GM19468 (cell line): ENCODE measurements at regions not wholly inside any gene's neighbourhood (a gene's known extent, or its start where the extent isn't known, plus 50 kb on each side); places are given as distances from the start of the nearest gene placed in this dataset.

Experiments
- ATAC-seq: cut with Tn5 transposase; IDR thresholded peaks from one replicate; pipeline ENCODE4 v1.9.1; 2021; ENCODE audit warnings: mild to moderate bottlenecking, moderate library complexity, moderate number of reproducible peaks; ENCODE audit not compliant: unreplicated experiment; ENCODE audit errors: extremely low read depth

DNA sequence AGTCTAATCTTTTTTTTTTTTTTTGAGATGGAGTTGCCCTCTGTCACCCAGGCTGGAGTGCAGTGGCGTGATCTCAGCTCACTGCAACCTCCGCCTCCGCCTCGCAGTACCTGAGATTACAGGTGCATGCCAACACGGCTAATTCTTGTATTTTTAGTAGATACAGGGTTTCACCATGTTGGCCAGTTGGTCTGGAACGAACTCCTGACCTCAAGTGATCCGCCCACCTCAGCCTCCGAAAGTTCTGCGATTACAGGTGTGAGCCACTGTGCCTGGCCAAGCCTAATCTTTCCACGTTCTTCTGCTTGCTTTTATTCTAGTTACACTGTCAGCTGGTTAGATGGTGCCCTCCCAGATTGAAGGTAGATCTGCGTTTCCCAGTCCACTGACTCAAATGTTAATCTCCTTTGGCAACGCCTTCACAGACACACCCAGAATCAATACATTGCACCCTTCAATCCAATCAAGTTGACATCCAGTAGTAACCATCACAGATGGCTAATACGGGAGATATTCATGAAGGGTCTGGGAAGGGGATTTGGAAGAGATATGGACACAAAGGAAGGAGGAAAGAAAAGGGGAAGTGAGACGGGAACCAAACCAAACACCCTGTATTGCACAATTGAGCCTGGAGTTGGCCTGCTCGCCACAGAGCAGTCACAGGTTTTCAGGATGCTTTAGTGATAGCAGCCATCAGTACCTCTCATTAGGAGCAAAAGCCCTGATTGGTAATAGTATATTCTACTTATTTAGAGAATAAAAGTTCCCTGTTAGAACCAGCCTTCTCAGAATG lies 229.8 kb downstream of the PIK3C3 start:
- no peak for ATAC-seq

DNA sequence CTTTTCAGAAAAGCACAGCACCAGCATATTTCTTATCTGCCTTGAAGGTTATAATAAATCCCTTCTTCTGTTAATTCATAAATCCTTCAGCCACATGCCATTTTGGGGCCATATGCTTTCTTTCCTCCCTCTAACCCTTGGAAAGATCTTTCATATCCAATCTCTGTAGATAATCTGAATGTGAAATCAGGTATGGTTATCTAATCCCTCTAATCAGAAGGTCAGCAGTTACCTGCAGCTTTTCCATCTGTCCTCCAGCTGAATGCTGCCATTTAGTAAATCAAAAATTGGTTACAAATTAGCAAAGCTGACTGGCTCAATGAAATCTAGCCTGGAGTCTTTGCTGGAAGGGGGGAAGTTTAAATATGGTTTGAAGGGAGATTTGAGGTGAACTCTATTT lies 230.5 kb downstream of the PIK3C3 start:
- ATAC-seq = no peak

DNA sequence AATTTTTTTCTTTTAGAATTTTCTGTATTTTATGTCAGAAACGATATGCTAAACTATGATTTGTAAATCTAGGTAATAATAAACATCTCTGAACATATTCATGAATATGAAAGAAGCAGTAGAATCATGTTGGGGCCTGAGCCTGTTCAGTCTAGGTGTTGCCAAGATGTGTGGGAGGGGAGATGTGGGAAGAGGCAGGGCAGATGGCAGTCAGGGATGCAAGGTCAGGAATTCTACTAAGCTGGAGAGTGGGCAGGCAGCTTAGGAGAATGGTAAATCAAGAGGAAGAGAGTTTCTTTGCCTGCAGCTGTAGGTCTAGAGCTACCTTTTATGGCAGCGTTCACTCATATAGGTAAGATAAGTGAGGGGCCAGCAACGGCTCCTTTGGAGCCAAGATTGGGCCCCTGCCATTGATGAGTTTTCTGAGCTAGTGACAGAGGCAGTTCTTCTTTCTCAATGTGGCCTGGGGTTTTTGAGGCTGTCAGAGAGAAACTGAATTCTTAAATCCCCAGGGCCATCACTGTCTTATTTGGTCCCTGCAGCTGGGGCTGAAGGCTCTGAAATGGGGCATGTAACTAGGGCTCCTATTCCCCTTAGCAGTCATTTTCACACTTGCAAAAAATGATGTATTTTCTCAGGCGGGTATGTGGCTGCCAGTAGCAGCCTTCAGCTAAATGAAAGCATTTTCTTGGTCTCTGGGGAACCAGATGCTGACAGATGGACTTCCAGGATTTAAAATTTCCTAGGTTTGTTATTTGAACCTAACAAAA lies 232.8 kb downstream of the PIK3C3 start:
- ATAC-seq = peak; percentile 35

DNA sequence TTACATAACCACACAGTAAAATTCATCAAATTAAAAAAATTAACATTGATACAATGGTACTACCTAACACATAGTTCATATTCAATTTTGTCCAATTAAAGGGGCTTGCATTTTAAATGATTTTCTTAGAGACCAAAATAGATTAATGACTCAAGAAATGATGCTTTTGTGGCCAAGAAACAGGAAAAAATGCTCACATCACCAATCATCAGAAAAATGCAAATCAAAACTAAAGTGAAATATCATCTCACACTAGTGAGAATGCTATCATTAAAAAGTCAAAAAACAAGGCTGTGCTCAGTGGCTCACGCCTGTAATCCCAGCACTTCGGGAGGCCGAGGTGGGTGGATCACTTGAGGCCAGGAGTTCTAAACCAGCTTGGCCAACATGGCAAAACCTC lies 235.6 kb downstream of the PIK3C3 start:
- no peak for ATAC-seq

DNA sequence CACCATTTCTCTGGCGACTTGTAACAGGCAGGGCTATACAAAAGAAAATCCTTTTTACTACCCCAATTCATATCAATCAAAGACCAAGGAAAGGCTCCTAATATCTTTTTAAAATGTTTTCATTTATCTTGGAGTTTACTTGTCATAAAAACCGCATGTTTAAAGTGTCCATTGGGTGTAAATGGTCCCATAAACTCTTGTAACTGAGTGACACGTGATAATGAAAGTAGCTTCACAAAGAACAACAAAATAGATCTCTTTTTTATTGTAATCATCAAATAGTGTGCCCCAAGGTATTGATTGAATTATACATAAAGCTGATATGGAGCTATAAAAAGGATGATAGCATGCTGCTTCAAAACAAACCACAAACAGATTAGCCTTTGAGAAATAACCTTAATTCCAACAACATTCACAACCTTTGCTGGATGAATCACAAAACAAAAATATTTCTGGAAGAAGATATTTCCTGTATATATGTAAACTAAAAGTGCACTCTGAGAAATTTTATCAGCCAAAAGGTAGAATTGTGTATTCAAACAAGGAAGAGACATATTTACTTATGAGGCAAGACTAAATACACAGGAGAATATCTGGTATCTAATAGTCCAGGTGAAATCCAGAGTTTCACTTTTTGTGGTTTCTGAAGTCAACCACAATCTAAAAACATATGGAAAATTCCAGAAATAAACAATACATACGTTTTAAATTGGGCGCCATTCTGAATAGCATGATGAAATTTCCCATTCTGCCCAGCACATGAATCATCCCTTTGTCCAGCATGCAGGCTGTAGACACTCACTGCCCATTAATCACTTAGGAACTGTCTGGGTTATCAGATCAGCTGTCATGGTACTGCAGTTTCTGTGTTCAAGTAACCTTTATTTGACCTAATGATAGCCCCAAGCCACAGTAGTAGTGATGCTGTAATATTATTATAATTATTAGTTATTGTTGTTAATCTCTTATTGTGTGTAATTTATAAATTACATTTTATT lies 237.5 kb downstream of the PIK3C3 start:
- ATAC-seq = no peak

DNA sequence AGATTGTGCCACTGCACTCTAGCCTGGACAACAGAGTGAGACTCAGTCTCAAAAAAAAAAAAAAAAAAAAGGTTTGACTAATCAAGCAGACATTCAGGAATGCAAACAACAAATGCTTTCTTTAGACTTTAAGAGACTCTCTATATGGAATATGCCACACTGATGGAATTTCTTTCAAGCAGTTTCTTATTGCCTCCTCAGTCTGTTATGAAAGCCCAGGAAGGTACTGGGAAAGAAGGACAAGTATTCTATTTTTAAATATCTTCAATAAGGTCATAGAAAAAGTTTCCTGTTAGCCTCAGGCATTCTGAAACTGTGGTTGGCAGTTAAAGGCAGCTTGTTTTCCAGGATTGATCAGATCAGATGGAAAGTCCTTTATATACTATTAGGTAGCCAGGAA lies 241.6 kb downstream of the PIK3C3 start:
- ATAC-seq = no peak

DNA sequence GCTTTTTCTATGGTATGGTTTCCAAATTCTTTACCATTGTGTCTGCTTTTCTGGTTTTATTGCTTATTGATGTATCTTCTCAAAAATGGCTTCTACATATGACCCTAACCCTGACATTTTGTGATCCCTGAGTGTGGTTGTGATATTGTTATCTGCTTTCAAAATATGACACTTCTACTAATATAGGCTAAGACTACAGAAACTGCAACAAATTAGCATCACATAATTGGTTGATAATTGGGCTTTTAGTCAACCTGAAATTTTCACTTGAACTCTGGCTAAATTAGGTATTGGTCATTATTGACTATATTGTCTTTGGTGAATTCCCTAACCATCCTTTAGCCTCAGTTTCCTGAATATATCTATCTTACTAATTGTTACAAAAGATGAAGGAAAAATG lies 246.1 kb downstream of the PIK3C3 start:
- no peak for ATAC-seq

DNA sequence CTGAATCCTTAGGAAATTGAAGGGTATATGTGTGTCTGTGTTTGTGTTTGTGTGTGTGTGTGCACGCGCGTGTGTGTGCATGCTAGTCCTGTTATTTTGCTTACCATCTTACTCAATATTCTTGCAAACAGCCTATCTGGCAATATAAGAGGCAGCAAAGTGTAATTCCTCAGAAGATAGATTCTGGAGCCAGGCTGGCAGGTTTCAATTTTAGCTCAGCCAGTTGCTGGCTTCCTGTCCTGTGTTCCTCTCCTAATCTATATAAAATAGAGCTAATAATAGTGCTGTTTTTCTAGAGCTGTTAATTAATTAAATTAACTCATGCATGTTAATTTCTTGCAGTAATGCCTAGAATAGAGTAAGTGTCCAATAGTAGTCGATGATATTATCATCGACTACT lies 256.2 kb downstream of the PIK3C3 start:
- ATAC-seq = no peak

DNA sequence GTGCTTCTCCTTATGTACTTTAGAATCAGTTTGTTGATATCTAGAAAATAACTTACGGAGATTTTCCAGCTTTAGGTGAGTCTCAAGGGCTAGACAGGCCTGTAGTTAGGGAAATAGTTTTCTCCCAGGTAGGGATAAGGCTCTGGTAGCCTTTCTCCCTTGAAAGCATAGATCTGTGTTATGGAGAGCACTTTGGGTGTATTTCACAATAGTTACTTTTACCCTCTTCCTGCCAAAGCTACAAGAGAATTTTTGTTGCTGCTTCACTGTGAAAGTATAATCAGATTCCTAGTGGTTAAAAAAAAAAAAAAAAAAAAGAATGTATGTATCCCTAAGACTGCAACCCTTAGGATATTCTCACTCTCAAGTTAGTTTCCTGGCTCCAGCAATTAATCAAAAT lies 267.5 kb downstream of the PIK3C3 start:
- no peak for ATAC-seq

DNA sequence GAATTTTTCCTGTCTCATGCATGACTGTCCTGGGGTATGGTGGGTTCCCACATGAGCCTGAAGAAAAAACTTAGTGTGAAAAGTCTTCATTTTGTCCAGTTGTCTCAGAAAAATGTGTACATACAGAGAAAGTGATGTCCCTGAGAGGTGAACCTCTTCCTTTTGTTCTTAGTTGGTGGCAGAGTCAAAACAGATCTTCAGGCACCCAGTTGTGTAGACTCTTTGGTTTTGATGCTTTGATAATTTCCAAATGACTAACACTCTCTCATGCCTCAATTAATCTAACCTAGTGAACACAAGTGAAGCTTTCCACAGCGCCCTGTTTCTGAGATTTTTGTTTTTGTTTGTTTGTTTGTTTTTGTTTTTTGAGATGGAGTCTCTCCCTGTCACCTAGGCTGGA lies 273.5 kb downstream of the PIK3C3 start:
- ATAC-seq = no peak

DNA sequence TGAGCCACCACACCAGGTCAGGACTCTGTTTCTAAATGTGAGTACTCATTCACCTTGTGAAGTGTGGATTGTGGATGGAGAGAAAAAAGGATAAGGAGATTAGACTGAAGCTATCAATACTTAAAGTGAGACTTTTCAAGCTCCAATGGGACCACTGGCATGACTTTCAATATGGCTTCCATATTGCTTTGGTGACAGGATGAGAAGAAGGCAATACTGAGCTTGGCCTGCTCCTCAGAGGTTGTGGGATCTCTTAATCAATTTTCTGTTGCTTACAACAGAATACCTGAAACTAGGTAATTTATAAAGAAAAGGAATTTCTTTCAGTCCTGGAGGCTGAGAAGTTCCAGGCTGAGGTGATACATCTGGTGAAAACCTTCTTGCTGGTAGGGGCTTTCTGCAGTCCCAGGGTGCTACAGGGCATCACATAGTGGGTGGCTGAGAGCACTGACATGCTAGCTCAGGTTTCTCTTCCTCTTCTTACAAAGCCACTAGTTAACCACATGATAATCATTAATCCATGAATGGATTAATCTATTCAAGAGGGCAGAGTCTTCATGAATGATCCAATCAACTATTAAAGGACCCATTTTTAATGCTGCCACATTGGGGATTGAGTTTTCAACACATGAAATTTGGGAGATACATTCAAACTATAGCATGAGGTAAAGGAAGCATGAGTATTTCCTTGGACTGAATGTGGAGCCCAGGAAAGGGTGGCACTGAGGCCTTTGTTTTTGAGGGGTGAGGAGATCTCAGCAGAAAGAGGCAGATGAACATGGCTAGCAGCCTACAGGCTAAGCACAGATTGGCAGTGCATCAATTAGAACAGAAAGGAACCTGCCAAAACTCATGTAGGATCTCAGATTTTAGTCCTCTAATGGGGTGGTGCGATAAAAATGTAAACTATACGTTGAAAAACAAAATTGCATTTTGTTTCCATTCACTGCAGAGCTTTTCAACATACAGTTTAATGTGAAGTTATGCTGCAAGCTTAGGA lies 274.5 kb downstream of the PIK3C3 start:
- peak; percentile 94 for ATAC-seq

DNA sequence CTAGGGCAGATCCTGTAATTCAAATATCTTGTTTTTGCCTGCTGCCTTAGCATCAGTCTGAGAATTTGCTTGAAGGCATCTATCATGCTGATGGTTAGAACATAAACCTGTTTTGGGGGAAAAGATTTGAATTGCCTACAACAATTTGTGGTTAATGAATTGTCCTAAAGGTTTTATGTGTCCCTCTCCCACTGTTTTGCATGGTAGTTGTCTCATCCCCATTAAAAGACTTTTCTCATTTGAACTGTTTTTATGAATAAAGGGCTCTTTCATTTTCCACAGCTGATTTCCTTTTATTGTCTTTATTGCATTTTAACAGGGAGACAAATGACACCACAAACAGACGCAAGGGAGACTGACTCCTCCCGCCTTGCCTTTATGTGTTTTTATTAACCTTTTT lies 275.6 kb downstream of the PIK3C3 start:
- ATAC-seq = no peak

DNA sequence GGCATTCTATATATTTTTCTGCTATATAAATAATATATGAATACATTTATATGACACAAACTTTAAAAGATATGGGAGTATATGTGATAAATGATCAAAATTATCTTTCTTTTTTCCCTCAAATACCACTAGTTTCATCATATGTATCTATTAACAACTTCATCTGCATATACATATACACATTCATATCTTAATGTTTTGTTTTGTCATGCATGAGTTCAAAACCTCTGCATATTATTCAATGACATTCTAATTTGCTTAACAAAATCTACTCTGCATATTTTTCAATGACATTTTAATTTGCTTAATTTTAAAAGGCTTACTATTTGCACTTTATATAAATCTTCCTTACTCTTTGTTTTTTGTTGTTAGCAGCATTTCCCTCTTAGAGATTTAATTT lies 276.2 kb downstream of the PIK3C3 start:
- no peak for ATAC-seq

DNA sequence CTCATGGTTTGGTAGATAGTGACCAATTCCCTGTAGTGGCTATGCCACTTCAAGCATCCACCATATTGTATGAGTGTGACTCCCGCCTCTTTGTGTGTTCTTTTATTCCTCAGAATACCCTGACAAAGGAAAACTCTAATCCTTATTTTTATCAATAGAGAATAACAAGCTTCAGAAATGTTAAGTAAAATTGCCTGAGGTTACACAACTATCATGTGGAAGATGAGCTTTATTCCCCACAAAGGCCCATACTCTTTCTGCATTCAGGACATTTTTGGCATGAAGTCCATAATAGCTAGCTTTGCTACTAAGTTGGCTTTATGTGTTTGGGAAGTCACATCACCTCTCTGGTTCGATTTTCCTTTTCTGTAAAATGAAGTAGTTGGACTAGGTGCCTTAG lies 276.8 kb downstream of the PIK3C3 start:
- no peak for ATAC-seq

DNA sequence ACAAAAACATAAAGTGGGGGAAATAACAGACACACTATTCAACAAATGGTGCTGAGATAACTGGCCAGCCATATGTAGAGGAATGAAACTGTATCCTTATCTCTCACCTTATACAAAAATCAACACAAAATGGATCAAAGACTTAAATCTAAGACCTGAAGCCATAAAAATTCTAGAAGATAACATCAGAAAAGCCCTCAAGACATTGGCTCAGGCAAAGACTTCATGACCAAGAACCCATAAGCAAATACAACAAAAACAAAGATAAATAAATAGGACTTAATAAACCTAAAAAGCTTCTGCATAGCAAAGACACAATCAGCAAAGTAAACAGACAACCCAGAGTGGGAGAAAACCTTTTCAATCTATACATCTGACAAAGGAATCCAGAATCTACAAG lies 278.9 kb downstream of the PIK3C3 start:
- no peak for ATAC-seq

DNA sequence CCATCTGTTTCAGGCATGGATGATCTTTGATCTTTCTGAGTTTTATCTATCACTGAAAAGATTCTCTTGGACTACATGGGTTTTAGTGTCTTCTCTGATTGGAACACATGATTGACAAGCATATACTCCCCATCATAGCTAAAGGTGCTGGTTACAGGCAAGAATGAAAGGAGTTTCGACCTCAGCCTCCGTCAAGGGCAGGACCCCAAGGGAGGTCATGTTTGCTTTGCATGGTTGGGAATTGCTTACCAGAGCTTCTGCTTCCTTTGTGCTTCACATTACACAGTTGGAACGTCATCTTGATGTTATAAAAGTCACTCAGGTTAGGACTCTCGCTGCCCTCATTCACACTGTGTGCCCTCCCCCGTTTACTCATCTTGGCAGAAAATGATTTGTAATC lies 287.7 kb downstream of the PIK3C3 start:
- no peak for ATAC-seq

DNA sequence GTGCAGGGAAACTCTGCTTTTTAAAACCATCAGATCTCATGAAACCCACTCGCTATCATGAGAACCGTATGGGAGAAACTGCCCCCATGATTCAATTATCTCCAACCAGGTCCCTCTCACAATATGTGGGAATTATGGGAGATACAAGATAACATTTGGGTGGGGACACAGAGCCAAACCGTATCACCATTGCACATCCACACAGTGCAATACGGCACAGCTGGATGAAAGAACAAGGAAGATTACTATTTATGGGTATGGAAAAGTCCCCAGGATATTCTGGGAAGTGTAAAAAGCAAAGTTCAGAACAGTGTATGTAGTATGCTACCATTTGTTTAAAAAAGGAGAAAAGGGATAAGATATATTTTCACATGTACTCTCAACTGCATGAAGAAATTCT lies 290.1 kb downstream of the PIK3C3 start:
- ATAC-seq = no peak

DNA sequence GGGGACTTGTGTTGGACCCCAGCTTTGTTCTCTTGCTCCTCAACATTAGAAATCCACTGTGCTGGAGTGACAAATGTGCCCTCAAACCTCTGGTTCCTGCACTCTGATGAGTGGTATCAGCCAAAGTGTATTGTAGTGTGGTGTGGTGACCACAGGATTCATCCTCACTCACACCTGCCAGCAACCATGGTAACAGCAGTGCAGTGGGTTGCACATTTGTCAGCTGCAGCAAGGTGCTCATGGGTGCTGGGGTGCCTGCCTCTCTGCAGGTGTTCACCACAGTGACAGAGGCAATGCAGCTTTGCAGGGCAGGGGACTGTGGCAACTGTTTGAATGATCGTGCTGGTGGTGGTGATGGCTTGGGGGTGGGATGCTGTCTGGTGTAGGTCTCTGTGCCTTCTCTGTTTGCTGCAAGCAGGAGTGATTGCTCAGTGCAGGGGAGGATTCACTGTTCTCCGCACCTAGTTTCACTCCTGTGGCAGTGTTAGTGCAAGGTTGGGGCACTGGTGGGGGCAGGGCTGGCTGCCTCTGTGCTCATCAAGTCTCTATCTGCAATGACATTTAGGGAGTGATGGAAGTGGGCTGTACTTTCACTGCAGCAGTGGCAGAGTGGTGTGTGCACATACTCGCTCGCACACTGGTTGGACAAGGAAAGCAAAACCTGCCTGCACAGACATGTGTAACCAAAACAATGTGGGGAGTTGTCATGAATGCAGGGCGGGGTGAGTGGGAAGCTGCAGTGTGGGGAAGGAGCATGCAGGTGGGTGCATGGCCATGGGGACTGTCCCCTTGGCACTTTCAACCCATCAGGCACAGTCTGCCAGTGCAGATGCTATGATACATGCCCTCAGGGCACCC lies 301.1 kb downstream of the PIK3C3 start:
- no peak for ATAC-seq
